C4-2B (cell line): ENCODE measurements at regions not wholly inside any gene's neighbourhood (a gene's known extent, or its start where the extent isn't known, plus 50 kb on each side); places are given as distances from the start of the nearest gene placed in this dataset.

Source experiments
- ZFX ChIP-seq: fragments of 450-650 bp; IDR thresholded peaks from 2 replicates; pipeline ENCODE4 v1.6.1; 2017
- TF ChIP-seq, protein P1 (sequence below): fragments of 450-650 bp; conservative IDR thresholded peaks from 2 replicates; pipeline ENCODE4 v1.5.1; 2017; ENCODE audit warnings: mild to moderate bottlenecking

DNA sequence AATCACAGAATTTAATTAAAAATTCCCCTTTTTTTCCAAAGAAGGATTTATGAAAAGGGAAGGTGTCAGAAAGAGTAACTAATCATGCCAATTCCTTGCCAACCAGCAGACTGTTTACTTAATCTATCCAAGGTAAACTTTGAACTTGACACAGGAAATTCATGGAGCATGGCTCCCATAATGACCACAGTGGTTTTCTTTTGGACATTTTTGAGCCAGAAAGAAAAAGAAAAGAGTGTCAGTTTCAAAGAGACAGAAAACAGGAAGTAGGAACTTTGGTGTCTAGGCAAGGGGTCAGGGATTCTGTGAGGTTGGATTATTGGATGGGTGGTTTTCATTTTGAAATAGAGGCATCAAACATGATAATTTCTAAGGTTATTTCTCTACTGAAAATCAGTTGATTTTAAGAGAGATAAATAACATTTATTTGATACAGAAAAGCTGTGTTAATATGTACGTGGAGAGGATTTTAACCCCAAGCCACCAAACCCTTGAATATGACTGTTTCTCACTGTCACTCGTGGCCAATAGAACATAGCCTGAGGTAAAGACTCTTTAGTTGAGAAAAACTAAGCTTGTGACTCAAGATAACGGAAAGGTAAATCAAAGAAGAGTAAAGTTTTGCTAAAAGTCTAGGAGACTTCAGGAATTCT lies 196.1 kb downstream of the TTC6 start:
- TF ChIP-seq, protein P1, sequence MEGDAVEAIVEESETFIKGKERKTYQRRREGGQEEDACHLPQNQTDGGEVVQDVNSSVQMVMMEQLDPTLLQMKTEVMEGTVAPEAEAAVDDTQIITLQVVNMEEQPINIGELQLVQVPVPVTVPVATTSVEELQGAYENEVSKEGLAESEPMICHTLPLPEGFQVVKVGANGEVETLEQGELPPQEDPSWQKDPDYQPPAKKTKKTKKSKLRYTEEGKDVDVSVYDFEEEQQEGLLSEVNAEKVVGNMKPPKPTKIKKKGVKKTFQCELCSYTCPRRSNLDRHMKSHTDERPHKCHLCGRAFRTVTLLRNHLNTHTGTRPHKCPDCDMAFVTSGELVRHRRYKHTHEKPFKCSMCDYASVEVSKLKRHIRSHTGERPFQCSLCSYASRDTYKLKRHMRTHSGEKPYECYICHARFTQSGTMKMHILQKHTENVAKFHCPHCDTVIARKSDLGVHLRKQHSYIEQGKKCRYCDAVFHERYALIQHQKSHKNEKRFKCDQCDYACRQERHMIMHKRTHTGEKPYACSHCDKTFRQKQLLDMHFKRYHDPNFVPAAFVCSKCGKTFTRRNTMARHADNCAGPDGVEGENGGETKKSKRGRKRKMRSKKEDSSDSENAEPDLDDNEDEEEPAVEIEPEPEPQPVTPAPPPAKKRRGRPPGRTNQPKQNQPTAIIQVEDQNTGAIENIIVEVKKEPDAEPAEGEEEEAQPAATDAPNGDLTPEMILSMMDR = no peak
- no peak for TF ChIP-seq ZFX
